ENCODE measurements at regions not wholly inside any gene's neighbourhood (a gene's known extent, or its start where the extent isn't known, plus 50 kb on each side); places are given as distances from the start of the nearest gene placed in this dataset.
"Not testable (repeated sequence)": the region's sequence is repeated elsewhere in the genome, so short reads cannot be mapped to it uniquely, and the experiment has no call there.

DNA sequence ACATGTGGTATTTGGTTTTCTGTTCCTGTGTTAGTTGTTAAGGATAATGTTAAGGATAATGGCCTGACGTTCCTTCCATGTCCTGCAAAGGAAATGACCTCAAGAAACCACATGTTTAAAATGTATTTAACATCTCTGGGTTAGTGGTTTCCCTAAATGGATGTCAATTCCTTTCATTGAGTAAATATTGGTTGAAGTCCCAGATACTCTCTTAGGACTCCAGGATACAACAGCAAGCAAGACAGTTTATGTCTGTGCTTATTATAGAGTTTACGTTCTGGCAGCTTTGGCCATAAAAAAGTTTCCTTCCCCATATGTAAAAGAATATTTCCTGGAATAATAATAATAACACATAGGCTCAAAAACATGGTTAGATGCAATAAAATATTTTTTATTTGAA, 684.0 kb downstream of the TGIF2LX start:
- TF ChIP-seq CTCF (IDR thresholded peaks at IDR 0.05); EZH2 (IDR thresholded peaks at IDR 0.05; ENCODE audit: borderline replicate concordance, insufficient read depth, low read depth, low read length, poor library complexity, severe bottlenecking): not testable (repeated sequence)
